B cell (primary cell): ENCODE measurements at regions not wholly inside any gene's neighbourhood (a gene's known extent, or its start where the extent isn't known, plus 50 kb on each side); places are given as distances from the start of the nearest gene placed in this dataset.

Experiments
- EZH2 ChIP-seq: IDR thresholded peaks from 2 replicates; pipeline ENCODE4 v1.6.1; 2012; ENCODE audit warnings: borderline replicate concordance, low read depth, mild to moderate bottlenecking, moderate library complexity, low read length; ENCODE audit not compliant: insufficient read depth, poor library complexity, severe bottlenecking
- TF ChIP-seq, protein P1 (sequence below): fragments of 200-600 bp; IDR thresholded peaks from one replicate; pipeline ENCODE4 v1.8.0; 2022; ENCODE audit warnings: antibody characterized with exemption, mild to moderate bottlenecking

DNA sequence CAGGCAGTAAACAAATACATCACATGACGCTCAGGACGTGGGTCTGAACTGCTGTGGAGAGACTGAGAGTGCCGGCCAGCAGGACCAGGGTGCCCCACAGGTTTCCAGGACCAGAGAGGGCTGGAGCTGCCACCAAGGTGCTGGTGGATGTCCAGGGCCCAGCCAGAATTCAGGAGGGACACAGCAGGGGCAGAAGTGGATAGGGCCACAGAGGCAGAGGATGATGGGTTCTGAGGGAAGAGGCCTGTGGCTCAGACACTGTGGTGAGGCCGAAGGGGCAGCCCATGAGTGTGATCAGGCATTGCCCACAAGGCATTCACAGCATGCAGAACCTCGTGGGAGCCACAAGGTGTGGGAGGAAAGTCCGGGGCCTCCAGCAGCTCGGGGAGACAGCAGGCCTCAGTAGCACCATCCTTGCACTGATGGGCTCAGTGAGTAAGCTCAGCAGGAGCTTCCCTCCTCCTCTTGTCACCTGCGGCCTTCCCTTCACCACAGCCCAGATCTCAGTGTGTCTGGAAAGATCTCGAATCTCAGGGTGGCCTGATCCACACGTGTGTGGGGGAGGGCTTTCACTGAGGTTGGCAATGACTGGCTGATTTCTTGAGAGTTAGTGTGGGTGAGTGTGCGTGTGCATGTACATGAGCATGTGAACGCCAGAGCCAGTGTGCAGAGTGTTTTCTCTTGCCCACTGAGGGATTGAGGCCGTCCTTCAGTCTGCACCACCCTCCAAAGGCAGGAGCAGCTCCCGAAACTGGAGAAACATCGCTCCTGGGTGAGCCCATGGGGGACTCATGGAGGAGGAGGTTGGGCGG lies 181.8 kb upstream of the RAB6C start:
- TF ChIP-seq, protein P1, sequence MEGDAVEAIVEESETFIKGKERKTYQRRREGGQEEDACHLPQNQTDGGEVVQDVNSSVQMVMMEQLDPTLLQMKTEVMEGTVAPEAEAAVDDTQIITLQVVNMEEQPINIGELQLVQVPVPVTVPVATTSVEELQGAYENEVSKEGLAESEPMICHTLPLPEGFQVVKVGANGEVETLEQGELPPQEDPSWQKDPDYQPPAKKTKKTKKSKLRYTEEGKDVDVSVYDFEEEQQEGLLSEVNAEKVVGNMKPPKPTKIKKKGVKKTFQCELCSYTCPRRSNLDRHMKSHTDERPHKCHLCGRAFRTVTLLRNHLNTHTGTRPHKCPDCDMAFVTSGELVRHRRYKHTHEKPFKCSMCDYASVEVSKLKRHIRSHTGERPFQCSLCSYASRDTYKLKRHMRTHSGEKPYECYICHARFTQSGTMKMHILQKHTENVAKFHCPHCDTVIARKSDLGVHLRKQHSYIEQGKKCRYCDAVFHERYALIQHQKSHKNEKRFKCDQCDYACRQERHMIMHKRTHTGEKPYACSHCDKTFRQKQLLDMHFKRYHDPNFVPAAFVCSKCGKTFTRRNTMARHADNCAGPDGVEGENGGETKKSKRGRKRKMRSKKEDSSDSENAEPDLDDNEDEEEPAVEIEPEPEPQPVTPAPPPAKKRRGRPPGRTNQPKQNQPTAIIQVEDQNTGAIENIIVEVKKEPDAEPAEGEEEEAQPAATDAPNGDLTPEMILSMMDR = no peak
- TF ChIP-seq EZH2 = no peak
